ENCODE measurements at regions not wholly inside any gene's neighbourhood (a gene's known extent, or its start where the extent isn't known, plus 50 kb on each side); places are given as distances from the start of the nearest gene placed in this dataset.

GRCh38 chr5:119879446-119879845, 250.1 kb downstream of the FAM170A start:
- no peak for DNase-seq (ENCODE audit: low read depth in 4 of 4, low spot score in 2 of 4)

GRCh38 chr5:119895066-119895465, 265.7 kb downstream of the FAM170A start:
- DNase-seq (ENCODE audit: low read depth in 4 of 4, low spot score in 2 of 4), result no peak

- no peak for DNase-seq (ENCODE audit: low read depth in 4 of 4, low spot score in 2 of 4)
These were observed 267.6 kb downstream of the FAM170A start for GRCh38 chr5:119896826-119897536.

- DNase-seq (ENCODE audit: low read depth in 4 of 4, low spot score in 2 of 4), result no peak
These were observed 268.4 kb downstream of the FAM170A start for GRCh38 chr5:119897537-119898370.

- DNase-seq (ENCODE audit: low read depth in 4 of 4, low spot score in 2 of 4), result no peak
These were observed 270.6 kb downstream of the FAM170A start for GRCh38 chr5:119899981-119900380.

DNA sequence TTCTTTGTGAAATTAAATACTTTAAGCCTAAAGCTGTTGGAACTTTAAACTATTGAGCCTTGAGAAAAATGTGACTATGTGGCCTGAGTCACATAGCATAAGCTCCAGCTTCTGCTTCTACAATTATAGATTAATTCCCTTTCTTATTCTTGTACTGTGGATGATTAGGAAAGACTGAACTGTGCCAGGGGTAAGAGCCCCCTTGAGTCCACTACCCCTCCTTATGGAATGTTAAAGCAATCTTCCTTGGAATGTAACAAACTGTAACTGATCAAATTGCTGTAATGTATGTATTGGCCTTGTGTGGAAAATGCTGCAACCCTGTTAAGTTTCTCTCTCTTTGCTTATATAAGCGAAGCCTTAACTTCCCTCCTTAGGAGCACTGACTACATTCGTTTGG, 273.2 kb downstream of the FAM170A start:
- DNase-seq (ENCODE audit: low read depth in 4 of 4, low spot score in 2 of 4), result no peak

DNA sequence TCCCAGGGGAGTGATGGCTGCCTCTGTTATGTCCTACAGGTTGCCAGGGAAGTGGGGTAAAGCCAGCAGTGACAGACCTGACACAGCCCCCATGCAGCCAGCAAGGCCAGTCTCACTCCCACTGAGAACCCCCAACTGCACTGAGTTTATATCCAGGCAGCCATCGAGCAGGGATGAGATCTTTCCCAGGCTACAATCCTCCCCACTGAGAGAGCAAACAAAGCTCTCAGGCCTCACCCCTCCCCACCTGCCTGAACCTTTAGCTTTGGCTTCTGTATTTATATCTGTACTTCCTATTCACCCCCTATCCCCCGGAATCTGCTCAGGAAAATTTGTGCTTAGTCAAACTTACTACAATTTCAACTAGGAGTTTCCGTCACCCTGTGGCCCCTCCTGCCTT, 284.1 kb downstream of the FAM170A start:
- DNase-seq (ENCODE audit: low read depth in 4 of 4, low spot score in 2 of 4), result no peak

DNA sequence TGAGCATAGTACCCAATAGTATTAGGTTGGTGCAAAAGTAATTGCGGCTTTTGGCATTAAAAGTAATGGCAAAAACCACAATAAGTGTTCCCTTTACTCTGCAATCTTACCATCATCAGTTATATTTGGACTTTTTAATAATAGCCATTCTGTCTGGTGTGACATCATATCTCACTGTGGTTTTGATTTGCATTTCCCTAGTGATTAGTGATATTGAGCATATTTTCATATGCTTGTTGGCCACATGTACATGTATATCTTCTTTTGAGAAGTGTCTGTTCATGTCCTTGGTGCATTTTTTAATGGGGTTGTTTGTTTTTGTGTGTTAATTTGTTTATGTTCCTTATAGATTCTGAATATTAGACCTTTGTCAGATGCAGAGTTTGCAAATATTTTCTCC, 289.9 kb downstream of the FAM170A start:
- no peak for DNase-seq (ENCODE audit: low read depth in 4 of 4, low spot score in 2 of 4)

DNA sequence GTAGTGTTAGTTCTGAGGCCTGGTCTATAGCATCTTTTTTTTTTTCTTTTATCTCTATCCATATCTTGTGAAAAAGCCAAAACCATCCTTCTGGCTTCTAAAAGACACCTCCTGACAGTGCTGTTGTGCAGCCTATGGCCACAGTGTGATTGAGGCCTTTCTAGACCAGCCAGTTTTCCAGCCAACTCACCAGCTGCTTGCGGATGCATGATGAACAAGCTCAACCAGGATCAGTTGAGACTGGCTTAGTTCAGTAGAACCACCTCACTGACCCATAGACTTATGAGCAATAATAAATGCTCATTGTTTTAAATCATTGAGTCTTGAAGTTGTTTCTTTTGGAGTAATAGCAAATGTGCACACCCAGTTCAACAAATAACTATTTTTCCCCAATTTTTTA, 296.9 kb downstream of the FAM170A start:
- no peak for DNase-seq (ENCODE audit: low read depth in 4 of 4, low spot score in 2 of 4)

DNA sequence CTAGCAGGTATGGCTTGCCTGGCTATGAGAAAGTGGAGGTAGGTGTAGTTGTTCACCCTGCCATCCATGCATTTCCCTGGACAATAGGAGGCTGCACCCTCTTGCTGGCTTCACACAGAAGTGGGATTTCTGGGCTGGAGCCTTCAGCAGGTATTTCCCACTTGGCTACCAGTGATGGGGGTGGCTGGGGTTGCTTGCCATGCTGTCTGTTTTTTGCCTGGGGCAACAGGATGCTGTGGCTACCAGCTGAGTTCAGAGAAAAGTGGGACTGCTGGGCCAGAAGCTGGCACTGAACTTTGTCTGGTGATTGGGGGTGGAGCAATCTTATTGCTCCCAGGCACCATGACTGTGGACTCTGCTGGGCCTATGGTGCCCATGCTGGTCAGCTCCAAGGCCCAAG, 299.6 kb downstream of the FAM170A start:
- no peak for DNase-seq (ENCODE audit: low read depth in 4 of 4, low spot score in 2 of 4)

DNA sequence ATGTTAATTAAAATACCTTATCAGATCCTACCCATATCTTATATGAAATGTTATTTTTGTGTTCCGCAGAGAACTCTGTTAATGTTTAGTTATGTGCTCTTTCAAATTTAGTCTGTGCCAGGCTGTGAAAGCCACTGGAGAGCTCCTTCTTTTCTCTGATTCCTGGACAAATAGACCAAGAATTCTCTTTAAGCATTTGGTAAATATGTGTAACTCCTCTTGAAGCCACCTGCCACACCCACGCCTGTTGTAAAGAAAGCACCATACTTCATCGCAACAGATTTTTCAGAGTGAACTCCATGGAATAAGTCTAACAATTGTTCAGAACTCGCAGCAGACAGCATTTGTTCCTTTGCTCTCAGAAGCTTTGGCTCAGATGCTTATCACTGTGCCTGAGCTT, 301.1 kb downstream of the FAM170A start:
- no peak for DNase-seq (ENCODE audit: low read depth in 4 of 4, low spot score in 2 of 4)

GRCh38 chr5:119943148-119943547, 313.8 kb downstream of the FAM170A start:
- no peak for DNase-seq (ENCODE audit: low read depth in 4 of 4, low spot score in 2 of 4)

- no peak for DNase-seq (ENCODE audit: low read depth in 4 of 4, low spot score in 2 of 4)
These were observed 316.3 kb downstream of the FAM170A start for GRCh38 chr5:119945691-119946090.

DNA sequence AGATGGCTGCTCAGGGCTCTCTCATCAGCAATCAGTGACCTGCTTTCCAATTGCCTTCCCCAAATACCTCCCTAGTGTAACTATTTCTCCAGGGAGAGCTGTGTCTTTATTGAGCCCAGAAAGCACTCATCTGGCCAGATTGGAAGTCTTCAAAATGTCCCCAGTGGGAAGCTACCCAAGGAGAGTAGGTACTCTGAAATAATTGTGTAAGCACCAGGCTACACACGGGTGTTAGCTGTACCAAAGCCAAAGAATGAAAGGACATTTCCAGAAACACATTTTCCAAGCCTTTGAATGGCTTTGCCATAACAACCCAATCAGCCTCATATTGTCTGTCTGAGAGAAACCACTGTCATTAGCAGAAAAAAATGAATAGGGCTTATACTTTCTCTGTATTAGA, 318.8 kb downstream of the FAM170A start:
- no peak for DNase-seq (ENCODE audit: low read depth in 4 of 4, low spot score in 2 of 4)

DNA sequence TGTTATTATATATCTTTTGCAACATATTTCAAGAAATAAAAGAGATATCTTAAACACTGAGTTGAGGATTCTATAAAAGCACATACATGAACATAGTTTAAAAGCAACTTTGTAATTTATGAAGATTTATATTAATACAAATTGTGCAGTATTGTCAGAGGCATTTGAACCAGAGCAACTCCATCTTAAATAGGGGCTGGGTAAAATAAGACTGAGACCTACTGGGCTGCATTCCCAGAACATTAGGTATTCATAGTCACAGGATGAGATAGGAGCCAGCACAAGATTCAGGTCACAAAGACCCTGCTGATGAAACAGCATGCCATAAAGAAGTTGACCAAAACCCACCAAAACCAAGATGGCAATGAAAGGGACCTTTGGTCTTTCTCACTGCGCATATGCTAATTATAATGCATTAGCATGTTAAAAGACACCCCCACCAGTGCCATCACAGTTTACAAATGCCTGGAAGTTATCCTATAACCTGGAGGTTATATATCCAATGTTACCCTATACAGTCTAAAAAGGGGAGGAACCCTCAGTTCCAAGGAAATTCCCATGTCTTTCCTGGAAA, 320.2 kb downstream of the FAM170A start:
- DNase-seq (ENCODE audit: low read depth in 4 of 4, low spot score in 2 of 4), result no peak

GRCh38 chr5:119951330-119951934, 322.1 kb downstream of the FAM170A start:
- DNase-seq (ENCODE audit: low read depth in 4 of 4, low spot score in 2 of 4), result no peak

GRCh38 chr5:119953474-119953873, 324.1 kb downstream of the FAM170A start:
- no peak for DNase-seq (ENCODE audit: low read depth in 4 of 4, low spot score in 2 of 4)

GRCh38 chr5:119954106-119954505, 324.7 kb downstream of the FAM170A start:
- DNase-seq (ENCODE audit: low read depth in 4 of 4, low spot score in 2 of 4), result no peak

- no peak for DNase-seq (ENCODE audit: low read depth in 4 of 4, low spot score in 2 of 4)
These were observed 332.6 kb downstream of the FAM170A start for GRCh38 chr5:119961993-119962392.

DNA sequence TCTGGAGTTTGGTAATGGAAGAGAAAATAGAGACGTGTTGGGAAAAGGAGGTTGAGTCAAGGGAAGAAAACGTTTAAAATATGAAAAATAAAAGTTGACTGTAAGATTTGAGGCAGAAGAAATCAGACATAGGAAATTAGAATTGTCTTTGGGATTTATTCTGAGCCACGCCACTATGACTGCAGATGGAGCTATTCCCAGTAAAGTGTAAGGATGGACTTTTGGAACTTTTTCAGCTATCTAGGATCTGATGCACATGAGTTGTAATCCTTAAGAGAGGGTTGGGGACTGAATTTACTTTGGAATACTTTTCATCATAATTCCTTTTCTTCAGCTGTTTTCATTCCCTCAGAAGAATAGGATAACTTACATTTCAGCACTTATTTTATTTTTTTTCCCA, 336.7 kb downstream of the FAM170A start:
- DNase-seq (ENCODE audit: low read depth in 4 of 4, low spot score in 2 of 4), result no peak

GRCh38 chr5:119968690-119969089, 339.3 kb downstream of the FAM170A start:
- DNase-seq (ENCODE audit: low read depth in 4 of 4, low spot score in 2 of 4), result no peak

Measured in left renal cortex interstitium (tissue), 4 donors.